ENCODE measurements at regions not wholly inside any gene's neighbourhood (a gene's known extent, or its start where the extent isn't known, plus 50 kb on each side); places are given as distances from the start of the nearest gene placed in this dataset.

DNA sequence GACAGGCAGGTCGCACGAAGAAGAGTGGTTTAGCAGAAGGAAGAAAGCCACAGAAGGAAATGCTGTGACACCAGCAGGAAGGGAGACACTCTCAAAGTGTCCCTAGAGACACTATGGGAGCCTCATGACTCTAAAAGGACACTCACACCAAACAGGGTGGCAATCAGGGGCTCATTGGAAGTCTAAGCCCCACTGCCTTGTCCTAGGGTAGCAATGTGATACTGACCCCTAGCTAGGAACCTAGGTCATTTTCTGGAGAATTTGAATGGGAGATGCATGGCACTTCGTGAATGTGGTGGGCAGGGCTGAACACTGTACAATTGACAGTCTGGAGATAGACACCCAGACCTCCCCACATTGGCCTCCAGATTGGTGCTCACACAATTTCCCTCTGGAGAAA, 385.0 kb downstream of the EIPR1 start:
- no peak overlapping the region for H3K4me3 ChIP-seq (ENCODE audit: low read depth, low read length, poor library complexity, severe bottlenecking)
- H3K9me3 ChIP-seq (ENCODE audit: low read length), result no peaks in the 10 kb centered on the region
- H4K20me1 ChIP-seq (ENCODE audit: insufficient read depth, low read length), result no peaks in the 10 kb centered on the region
- no peak for TF ChIP-seq EZH2 (IDR thresholded peaks at IDR 0.05; ENCODE audit: borderline replicate concordance, low read length)
- TF ChIP-seq, protein P1, sequence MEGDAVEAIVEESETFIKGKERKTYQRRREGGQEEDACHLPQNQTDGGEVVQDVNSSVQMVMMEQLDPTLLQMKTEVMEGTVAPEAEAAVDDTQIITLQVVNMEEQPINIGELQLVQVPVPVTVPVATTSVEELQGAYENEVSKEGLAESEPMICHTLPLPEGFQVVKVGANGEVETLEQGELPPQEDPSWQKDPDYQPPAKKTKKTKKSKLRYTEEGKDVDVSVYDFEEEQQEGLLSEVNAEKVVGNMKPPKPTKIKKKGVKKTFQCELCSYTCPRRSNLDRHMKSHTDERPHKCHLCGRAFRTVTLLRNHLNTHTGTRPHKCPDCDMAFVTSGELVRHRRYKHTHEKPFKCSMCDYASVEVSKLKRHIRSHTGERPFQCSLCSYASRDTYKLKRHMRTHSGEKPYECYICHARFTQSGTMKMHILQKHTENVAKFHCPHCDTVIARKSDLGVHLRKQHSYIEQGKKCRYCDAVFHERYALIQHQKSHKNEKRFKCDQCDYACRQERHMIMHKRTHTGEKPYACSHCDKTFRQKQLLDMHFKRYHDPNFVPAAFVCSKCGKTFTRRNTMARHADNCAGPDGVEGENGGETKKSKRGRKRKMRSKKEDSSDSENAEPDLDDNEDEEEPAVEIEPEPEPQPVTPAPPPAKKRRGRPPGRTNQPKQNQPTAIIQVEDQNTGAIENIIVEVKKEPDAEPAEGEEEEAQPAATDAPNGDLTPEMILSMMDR (IDR thresholded peaks at IDR 0.05; ENCODE audit: low read length), result no peak
- H3K27me3 ChIP-seq (ENCODE audit: insufficient read depth, low read length), result no peaks in the 10 kb centered on the region
- no peak overlapping the region for H2AFZ ChIP-seq (ENCODE audit: low read length)
- no peak overlapping the region for H3K4me2 ChIP-seq (ENCODE audit: low read length)
- H3K9ac ChIP-seq (ENCODE audit: low read length), result no peak overlapping the region
- no peaks in the 10 kb centered on the region for H3F3A ChIP-seq (ENCODE audit: insufficient read depth, low read length)
- no peaks in the 10 kb centered on the region for H3K4me1 ChIP-seq (ENCODE audit: insufficient read depth, low read length, severe bottlenecking)
- no peaks in the 10 kb centered on the region for H3K9me2 ChIP-seq (ENCODE audit: low read depth, low read length)
- no peak overlapping the region for H3K27ac ChIP-seq (ENCODE audit: low read depth, low read length, poor library complexity, severe bottlenecking)
- H3K36me3 ChIP-seq (ENCODE audit: insufficient read depth, low read length), result no peaks in the 10 kb centered on the region
- H3K79me2 ChIP-seq (ENCODE audit: insufficient read depth, low read length), result no peaks in the 10 kb centered on the region

DNA sequence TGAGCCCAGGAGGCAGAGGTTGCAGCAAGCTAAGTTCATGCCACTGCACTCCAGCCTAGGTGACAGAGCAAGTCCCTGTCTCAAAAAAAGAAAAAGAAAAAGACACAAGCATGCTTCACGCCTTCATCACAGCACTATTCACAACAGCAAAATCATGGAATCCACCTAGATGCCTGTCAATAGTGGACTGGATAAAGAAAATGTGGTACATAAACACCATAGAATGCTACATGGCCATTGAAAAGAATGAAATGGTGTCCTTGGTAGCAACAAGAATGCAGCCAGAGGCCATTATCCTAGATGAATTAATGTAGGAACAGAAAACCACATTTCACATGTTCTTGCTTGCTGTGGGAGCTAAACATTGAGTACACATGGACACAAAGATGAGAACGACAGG, 392.6 kb downstream of the EIPR1 start:
- no peaks in the 10 kb centered on the region for H3K9me2 ChIP-seq (ENCODE audit: low read depth, low read length)
- no peaks in the 10 kb centered on the region for H3F3A ChIP-seq (ENCODE audit: insufficient read depth, low read length)
- H2AFZ ChIP-seq (ENCODE audit: low read length), result no peak overlapping the region
- no peaks in the 10 kb centered on the region for H3K27me3 ChIP-seq (ENCODE audit: insufficient read depth, low read length)
- no peaks in the 10 kb centered on the region for H3K36me3 ChIP-seq (ENCODE audit: insufficient read depth, low read length)
- H3K79me2 ChIP-seq (ENCODE audit: insufficient read depth, low read length), result no peaks in the 10 kb centered on the region
- H3K27ac ChIP-seq (ENCODE audit: low read depth, low read length, poor library complexity, severe bottlenecking), result no peak overlapping the region
- no peaks in the 10 kb centered on the region for H4K20me1 ChIP-seq (ENCODE audit: insufficient read depth, low read length)
- no peak overlapping the region for H3K9ac ChIP-seq (ENCODE audit: low read length)
- no peaks in the 10 kb centered on the region for H3K9me3 ChIP-seq (ENCODE audit: low read length)
- no peaks in the 10 kb centered on the region for H3K4me1 ChIP-seq (ENCODE audit: insufficient read depth, low read length, severe bottlenecking)
- TF ChIP-seq EZH2 (IDR thresholded peaks at IDR 0.05; ENCODE audit: borderline replicate concordance, low read length), result no peak
- TF ChIP-seq, protein P1 (IDR thresholded peaks at IDR 0.05; ENCODE audit: low read length), result no peak
- H3K4me2 ChIP-seq (ENCODE audit: low read length), result no peak overlapping the region
- H3K4me3 ChIP-seq (ENCODE audit: low read depth, low read length, poor library complexity, severe bottlenecking), result no peak overlapping the region

DNA sequence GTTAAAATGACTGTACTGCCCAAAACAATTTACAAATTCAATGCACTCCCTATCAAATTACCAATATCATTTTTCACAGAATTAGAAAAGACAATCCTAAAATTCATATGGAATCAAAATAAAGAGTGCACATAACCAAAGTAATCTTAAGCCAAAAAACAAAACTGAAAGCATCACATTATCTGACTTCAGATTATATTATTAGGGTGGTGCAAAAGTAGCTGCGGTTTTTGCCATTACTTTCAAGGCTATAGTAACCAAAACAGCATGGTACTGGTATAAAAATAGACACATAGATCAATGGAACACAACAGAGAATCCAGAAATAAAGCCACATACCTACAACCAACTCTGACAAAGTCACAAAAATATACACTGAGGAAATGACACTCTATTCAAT, 396.6 kb downstream of the EIPR1 start:
- Histone ChIP-seq H3K4me1 (ENCODE audit: insufficient read depth, low read length, severe bottlenecking) (no peaks in the 10 kb centered on the region), H3K27ac (ENCODE audit: low read depth, low read length, poor library complexity, severe bottlenecking) (no peak overlapping the region), H3K79me2 (ENCODE audit: insufficient read depth, low read length) (no peaks in the 10 kb centered on the region), H3K9ac (ENCODE audit: low read length) (no peak overlapping the region), H3K36me3 (ENCODE audit: insufficient read depth, low read length) (no peaks in the 10 kb centered on the region; the same call in 1 of the 2 replicates), H3K27me3 (ENCODE audit: insufficient read depth, low read length) (no peaks in the 10 kb centered on the region), H3K4me2 (ENCODE audit: low read length) (no peak overlapping the region), H4K20me1 (ENCODE audit: insufficient read depth, low read length) (no peaks in the 10 kb centered on the region), H2AFZ (ENCODE audit: low read length) (no peak overlapping the region), H3K4me3 (ENCODE audit: low read depth, low read length, poor library complexity, severe bottlenecking) (no peak overlapping the region), H3K9me3 (ENCODE audit: low read length) (no peaks in the 10 kb centered on the region), H3K9me2 (ENCODE audit: low read depth, low read length) (no peaks in the 10 kb centered on the region), H3F3A (ENCODE audit: insufficient read depth, low read length) (no peaks in the 10 kb centered on the region)
- TF ChIP-seq, protein P1 (IDR thresholded peaks at IDR 0.05; ENCODE audit: low read length), result no peak
- TF ChIP-seq EZH2 (IDR thresholded peaks at IDR 0.05; ENCODE audit: borderline replicate concordance, low read length), result no peak
